Choroid plexus epithelial cell (primary cell): ENCODE measurements at regions not wholly inside any gene's neighbourhood (a gene's known extent, or its start where the extent isn't known, plus 50 kb on each side); places are given as distances from the start of the nearest gene placed in this dataset.

Experiments used
- DNase-seq: peaks from one replicate; pipeline ENCODE4 v3.0.0-alpha.2; 2010; ENCODE audit warnings: low read depth
- H3K4me3 ChIP-seq: 2 replicates; pipeline ENCODE4 v1.5.1; 2011; ENCODE audit warnings: low read depth, mild to moderate bottlenecking, control low read depth, low read length, moderate library complexity
- CTCF ChIP-seq: conservative IDR thresholded peaks from 2 replicates; pipeline ENCODE4 v1.5.1; 2011; ENCODE audit warnings: low read depth, mild to moderate bottlenecking, control low read depth, inconsistent platforms, low read length, moderate library complexity

DNA sequence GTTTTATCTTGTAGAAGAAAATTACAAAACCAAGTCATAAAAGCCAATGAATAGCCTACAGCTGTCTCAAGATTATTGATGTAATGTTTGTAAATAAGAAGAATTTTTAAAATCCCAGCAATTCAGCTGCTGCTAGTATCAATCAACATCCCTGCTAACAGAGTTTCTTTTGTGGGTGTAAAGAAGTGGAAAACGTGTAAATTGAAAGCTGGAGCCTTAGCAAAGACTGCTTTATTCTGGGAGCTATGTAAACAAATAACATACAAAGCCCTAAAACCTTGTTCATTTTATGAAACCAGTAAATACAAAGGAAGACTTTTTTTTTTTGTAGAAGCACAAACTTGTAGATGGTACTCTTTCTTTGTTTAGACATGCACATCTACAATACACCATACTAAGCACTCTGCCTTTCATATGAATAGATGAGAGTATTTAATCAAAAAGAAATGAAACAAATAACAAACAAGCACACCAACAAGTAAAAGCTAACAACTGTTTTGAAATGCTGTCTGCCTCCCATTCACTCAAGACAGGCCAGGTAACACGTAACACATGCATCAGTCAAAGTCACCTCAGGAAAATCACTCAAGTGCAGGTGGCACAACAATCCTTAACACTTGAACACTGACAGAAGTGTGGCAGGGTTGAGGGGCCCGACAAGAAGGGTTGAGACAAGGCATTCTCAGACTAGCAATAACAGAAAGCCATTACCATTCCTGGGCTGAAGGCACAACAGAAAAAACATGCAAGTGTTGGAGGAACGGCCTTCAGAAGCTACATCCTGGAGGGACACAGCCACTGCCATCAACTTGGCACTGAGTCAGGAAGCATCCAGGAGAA lies 1364.0 kb upstream of the SEL1L start:
- H3K4me3 ChIP-seq, result no peak overlapping the region
- TF ChIP-seq CTCF, result no peak
- DNase-seq, result no peak

DNA sequence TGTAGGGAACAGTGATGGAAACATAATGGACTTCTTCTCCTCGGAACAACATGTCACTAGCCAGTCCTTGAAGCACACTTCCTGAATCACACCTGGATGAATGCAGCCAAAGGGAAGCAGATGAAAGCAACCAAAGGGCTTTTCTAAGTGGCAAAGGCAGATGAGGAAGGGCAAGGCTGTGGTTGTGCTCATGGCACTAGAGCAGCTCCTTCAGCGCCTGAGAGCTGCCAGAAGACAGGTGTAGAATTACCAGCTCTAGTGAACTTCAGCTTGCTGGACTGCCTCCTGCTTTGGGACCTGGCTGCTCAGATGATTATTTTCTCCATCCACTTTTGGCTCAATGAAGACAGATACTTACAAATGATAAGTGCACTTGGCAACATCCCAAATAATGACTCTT lies 1372.1 kb upstream of the SEL1L start:
- no peak for DNase-seq
- H3K4me3 ChIP-seq, result no peak overlapping the region
- TF ChIP-seq CTCF, result no peak

DNA sequence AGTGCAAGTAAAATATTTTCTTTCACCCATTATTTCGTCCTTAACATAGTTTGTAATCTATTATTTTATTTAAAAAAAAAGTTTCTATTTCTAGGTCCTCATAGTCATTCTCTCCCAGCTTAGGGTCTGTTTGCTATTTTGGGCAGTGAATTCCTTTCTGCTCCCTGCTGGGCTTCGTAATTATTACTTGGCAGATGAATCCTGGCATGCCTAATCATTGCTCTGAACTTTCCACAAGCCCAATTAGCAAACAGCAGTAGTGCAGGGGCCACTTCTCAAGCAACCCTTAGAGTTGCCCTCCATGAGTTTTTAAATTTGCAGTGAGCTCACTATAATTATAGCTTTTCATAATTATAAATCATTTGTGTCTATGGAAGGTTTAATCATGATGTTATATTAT lies 1378.3 kb upstream of the SEL1L start:
- no peak for DNase-seq
- H3K4me3 ChIP-seq, result no peak overlapping the region
- no peak for TF ChIP-seq CTCF

DNA sequence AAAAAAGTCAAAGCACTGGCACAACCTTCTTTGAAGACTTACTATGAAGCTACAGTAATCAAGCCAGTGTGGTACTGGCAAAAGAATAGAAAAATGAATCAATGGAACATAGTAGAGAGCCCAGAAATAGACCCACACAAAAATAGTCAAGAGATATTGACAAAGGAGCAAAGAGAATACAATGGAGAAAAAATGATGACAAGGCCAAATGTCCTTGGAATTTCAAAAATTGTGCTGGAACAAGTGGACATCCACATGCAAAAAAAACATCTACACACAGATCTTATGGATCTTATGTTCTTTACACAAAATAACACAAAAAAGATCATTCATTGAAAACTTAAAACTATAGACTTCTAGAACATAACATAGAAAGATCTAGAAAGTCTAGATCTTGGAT lies 1379.7 kb upstream of the SEL1L start:
- TF ChIP-seq CTCF, result no peak
- no peak overlapping the region for H3K4me3 ChIP-seq

GRCh38 chr14:82915381-82915780 lies 1381.7 kb upstream of the SEL1L start:
- no peak for DNase-seq
- no peak for TF ChIP-seq CTCF
- no peak overlapping the region for H3K4me3 ChIP-seq

More for the DNA sequence above, 1379.7 kb upstream of the SEL1L start:
- DNase-seq, result no peak

DNA sequence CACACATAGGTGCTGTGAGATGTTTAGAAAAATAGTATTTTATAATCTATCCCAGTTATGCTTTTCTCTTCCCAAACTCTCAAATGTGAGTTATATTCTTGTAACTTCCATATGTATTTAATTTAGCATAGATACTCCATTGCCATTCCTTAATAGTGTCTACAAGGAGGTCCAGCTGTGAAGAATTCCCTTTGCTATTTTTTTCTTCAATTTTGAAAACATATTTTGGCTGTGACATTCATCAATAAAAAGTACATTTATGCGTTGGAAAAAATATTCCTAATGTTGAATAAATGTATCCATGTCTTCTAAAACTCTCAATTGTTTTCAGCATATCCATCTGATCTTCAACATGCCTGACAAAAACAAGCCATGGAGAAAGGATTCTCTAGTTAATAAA lies 1402.0 kb upstream of the SEL1L start:
- no peak overlapping the region for H3K4me3 ChIP-seq
- DNase-seq, result no peak
- no peak for TF ChIP-seq CTCF

GRCh38 chr14:82951171-82951570 lies 1417.5 kb upstream of the SEL1L start:
- no peak overlapping the region for H3K4me3 ChIP-seq
- DNase-seq, result no peak
- no peak for TF ChIP-seq CTCF
